Central memory CD8-positive, alpha-beta T cell (primary cell): ENCODE measurements at regions not wholly inside any gene's neighbourhood (a gene's known extent, or its start where the extent isn't known, plus 50 kb on each side); places are given as distances from the start of the nearest gene placed in this dataset.

Experiments
- ATAC-seq: fragments of 150-1000 bp; cut with Tn5 transposase; replicated peaks from 2 replicates; pipeline ENCODE4 v1.10.0; 2022; ENCODE audit warnings: mild to moderate bottlenecking, moderate FRiP score, moderate number of reproducible peaks; ENCODE audit not compliant: poor library complexity, severe bottlenecking; ENCODE audit errors: extremely low read depth
- DNase-seq, 2 donors: peaks; one replicate each; pipeline ENCODE4 v3.0.0; 2021; ENCODE audit warnings: low spot score in 2 of 2
- H3K27ac Mint-ChIP-seq: one replicate; pipeline ENCODE4 v1.8.0; 2022; ENCODE audit warnings: low read depth, mild to moderate bottlenecking, moderate library complexity, mixed read lengths
- H3K27me3 Mint-ChIP-seq: one replicate; pipeline ENCODE4 v1.8.0; 2022; ENCODE audit warnings: mixed read lengths
- H3K36me3 Mint-ChIP-seq: one replicate; pipeline ENCODE4 v1.8.0; 2022; ENCODE audit warnings: mild to moderate bottlenecking, moderate library complexity, mixed read lengths; ENCODE audit not compliant: insufficient read depth
- H3K4me1 Mint-ChIP-seq: one replicate; pipeline ENCODE4 v1.8.0; 2022; ENCODE audit warnings: mixed read lengths
- H3K4me3 Mint-ChIP-seq: one replicate; pipeline ENCODE4 v1.8.0; 2022; ENCODE audit warnings: mild to moderate bottlenecking, moderate library complexity, mixed read lengths
- H3K9me3 Mint-ChIP-seq: one replicate; pipeline ENCODE4 v1.8.0; 2022; ENCODE audit warnings: mixed read lengths

DNA sequence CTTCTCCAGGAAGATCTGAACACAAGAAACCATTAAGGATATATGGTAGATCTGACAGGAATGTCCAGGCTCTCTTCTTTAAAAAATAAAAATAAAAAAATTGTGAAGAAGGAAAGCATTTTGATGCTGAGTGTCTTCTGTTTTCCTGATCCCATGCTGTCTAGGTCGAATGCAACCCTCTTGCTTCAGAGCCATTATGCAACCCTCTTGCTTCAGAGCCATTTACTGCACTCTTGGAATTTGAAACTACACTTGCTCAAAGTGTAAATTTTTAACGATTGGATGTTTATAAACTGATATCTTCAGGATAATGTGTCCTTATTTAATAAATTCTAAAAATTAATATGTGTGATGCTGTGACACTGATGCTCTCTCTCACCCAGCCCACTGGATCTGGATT is 505.1 kb downstream of the DNAH5 start:
- Mint-ChIP-seq H3K27me3 (no peaks in the 10 kb centered on the region), H3K36me3 (no peaks in the 10 kb centered on the region), H3K27ac (no peak overlapping the region), H3K4me3 (no peak overlapping the region), H3K4me1 (no peaks in the 10 kb centered on the region), H3K9me3 (peaks cover 13% of the 10 kb centered on the region)
- no peak for DNase-seq
- ATAC-seq, result no peak

DNA sequence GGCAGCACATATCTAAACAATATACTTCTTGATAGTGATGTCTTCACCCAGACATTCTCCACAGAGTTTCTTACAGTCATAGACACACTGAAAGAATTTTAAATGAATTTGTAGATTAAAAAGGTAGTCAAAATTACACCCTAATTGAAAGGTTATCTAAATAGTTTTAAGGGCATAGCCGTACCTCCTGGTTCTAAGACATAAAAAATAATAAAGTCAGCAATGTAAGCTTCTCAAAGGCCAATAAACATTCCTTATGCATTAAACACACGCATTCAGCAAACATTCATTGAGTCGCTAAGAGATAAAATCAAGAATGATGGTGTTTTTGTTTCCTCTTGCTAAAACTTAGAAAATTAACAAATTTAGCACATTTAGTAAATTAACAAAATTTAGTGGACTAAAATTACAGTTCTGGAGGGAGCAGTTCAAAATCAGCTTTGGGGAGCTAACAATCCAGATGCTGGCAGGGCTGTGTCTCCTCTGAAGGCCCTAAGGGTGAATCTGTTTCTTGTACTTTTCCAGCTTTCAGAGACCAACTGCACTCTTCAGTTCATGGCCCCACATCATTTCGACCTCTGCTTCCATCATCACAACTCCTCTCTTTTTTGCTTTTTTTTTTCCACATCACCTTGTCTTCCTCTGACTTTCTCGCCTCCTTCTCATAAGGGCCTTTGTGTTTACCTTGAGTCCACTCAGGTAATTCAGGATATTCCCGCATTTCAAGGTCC is 516.5 kb downstream of the DNAH5 start:
- no peaks in the 10 kb centered on the region for H3K27me3 Mint-ChIP-seq
- no peak overlapping the region for H3K27ac Mint-ChIP-seq
- H3K9me3 Mint-ChIP-seq, result peaks cover 9% of the 10 kb centered on the region
- H3K4me3 Mint-ChIP-seq, result no peak overlapping the region
- ATAC-seq (no peak), DNase-seq (no peak)
- no peaks in the 10 kb centered on the region for H3K4me1 Mint-ChIP-seq
- H3K36me3 Mint-ChIP-seq, result no peaks in the 10 kb centered on the region

DNA sequence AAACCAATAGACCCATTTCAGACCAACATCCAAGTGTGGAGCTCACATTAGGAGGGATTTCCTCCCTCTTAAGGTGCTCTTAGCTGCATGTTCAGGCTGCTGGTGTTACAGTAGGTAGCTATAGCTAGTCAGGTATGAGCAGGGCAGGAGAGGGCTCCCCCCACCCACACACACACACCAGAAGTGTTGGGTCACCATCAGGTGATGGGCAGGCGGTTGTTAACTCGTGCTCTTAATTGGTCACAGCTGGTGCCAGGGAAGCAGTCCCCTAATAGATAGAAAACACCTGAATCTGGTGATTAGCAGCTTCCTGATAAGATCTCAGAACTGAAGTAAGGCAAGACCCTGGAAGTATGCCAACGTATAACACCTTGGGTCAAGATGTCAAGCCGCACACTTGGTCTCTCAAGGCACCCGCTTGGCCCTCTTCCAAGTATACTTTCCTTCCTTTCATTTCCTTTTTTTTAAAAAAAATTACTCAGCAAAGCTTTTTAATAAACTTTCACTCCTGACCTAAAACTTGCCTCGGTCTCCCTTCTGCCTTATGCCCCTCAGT is 532.4 kb downstream of the DNAH5 start:
- Mint-ChIP-seq H3K4me1 (no peaks in the 10 kb centered on the region), H3K27ac (no peak overlapping the region), H3K27me3 (no peaks in the 10 kb centered on the region), H3K4me3 (no peak overlapping the region), H3K36me3 (no peaks in the 10 kb centered on the region), H3K9me3 (no peaks in the 10 kb centered on the region)
- ATAC-seq (no peak), DNase-seq (no peak)

DNA sequence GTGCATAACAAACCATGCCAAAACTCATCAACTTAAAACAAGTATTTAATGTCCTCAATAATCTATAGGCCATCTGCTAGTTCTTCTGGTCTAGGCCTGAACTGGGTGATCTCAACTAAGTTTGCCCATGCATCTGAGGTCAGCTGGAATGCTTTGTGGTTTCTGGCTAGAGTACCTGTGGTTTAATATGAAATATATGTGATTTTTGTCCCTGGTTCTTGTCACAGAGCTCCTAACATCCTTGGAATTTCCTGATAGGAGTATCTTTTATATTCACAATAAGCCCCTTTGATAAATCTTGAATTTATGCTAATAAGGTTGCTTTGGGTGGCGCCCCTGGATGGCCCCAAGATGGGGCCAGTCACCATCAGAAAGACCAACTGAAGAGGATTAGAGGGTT is 535.9 kb downstream of the DNAH5 start:
- no peak overlapping the region for H3K4me3 Mint-ChIP-seq
- H3K27me3 Mint-ChIP-seq, result no peaks in the 10 kb centered on the region
- DNase-seq (no peak), ATAC-seq (no peak)
- no peak overlapping the region for H3K27ac Mint-ChIP-seq
- no peaks in the 10 kb centered on the region for H3K4me1 Mint-ChIP-seq
- H3K9me3 Mint-ChIP-seq, result no peaks in the 10 kb centered on the region
- H3K36me3 Mint-ChIP-seq, result no peaks in the 10 kb centered on the region

DNA sequence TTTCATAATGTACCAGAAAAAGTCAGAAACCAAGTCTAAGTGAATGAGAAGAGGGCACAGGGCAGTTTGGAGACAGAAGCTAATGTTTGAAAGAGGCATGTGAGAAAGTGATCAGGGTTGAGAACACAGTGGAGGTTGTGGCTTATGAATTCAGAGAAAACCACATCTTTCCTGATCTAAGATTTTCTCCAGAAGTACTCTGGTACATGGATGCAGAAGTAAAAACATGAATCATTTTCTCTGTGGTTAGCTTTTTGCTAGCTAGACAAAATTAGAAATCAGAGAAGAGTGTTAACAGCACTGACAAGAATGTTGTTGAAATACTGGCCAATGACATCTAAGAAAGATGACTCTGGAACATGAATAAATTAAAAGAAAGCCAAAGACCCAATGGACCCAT is 541.1 kb downstream of the DNAH5 start:
- no peaks in the 10 kb centered on the region for H3K36me3 Mint-ChIP-seq
- DNase-seq, result no peak
- no peak overlapping the region for H3K27ac Mint-ChIP-seq
- no peaks in the 10 kb centered on the region for H3K27me3 Mint-ChIP-seq
- ATAC-seq, result no peak
- no peaks in the 10 kb centered on the region for H3K4me1 Mint-ChIP-seq
- peaks cover 6% of the 10 kb centered on the region for H3K9me3 Mint-ChIP-seq
- H3K4me3 Mint-ChIP-seq, result no peak overlapping the region

DNA sequence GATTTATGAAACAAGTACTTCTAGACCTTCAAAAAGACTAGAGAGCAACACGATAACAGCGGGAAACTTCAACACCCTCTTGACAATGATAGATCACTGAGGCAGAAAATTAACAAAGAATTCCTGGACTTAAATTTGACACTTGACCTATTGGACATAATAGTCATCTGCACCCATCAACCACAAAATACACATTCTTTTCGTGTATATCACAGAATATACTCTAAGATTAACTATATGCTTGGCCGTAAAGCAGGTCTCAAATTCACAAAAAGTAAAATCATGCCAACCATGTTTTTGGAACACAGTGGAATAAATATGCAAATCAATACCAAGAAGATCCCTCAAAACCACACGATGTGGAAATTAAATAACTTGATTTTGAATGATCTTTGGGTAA is 559.4 kb downstream of the DNAH5 start:
- Mint-ChIP-seq H3K27ac (no peak overlapping the region), H3K27me3 (no peaks in the 10 kb centered on the region), H3K4me3 (no peak overlapping the region), H3K4me1 (no peaks in the 10 kb centered on the region), H3K36me3 (peaks cover 2% of the 10 kb centered on the region), H3K9me3 (peaks cover 6% of the 10 kb centered on the region)
- ATAC-seq, result no peak
- no peak for DNase-seq

DNA sequence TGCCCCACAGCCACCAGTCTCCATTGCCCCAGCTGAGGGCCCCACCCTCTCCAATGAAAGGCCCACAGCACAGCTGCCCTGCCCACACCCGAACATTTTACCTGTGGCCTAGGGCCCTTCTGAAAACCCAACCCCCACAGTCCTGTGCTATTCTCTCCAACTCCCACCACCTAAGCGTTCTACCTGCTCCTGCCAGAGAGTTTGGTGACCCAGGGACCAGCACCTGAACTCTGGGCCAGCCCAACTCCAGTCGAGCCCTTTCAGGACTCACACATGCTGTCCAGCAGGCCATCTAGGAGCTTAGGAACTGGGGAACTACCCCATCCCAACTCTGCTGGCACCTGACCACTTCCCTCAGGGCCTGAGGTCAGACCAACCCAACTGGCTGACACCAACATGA is 562.3 kb downstream of the DNAH5 start:
- Mint-ChIP-seq H3K4me1 (no peaks in the 10 kb centered on the region), H3K4me3 (no peak overlapping the region), H3K36me3 (peaks cover 2% of the 10 kb centered on the region), H3K27ac (no peak overlapping the region), H3K27me3 (no peaks in the 10 kb centered on the region), H3K9me3 (peaks cover 6% of the 10 kb centered on the region)
- no peak for DNase-seq
- no peak for ATAC-seq

DNA sequence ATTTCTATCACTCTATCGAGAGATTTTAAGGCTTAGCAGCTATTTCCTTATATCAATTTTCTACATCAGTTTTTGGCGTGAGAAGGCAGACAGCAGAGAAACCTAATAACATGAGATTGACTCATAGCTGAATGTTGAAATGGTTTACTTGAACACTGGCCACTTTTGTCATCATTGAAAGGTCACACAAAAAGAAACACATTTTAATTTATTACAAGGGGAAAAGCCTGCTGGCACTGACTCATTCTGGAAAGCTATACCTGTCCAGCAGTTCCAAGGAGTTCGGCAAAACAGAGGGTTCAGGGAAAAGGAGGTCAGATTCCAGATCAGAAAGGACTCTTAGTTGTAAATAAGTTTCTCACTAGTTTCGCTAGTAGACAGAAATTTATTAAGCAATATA is 566.4 kb downstream of the DNAH5 start:
- ATAC-seq (no peak), DNase-seq (no peak)
- H3K36me3 Mint-ChIP-seq, result no peaks in the 10 kb centered on the region
- H3K27ac Mint-ChIP-seq, result no peak overlapping the region
- no peaks in the 10 kb centered on the region for H3K4me1 Mint-ChIP-seq
- H3K9me3 Mint-ChIP-seq, result peaks cover 2% of the 10 kb centered on the region
- H3K4me3 Mint-ChIP-seq, result no peak overlapping the region
- H3K27me3 Mint-ChIP-seq, result no peaks in the 10 kb centered on the region

DNA sequence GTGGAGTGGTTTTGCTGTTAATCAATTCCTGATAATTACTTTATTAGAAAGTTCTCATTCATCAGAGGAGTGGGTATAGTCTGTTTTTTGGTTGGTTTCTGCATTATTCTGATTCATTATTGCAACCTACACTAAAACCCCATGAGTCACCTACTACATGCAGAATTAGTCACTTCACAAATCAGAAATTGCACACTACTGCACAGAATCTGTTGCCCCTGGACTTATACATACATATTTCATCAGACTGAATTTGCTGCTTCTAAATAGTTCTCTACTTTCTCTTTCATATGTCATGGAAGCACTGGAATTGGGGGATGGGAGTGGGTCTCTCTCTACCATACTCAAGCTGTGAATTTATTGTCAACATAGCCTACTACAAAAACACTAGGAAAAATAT is 585.1 kb downstream of the DNAH5 start:
- Mint-ChIP-seq H3K9me3 (peaks cover 9% of the 10 kb centered on the region), H3K36me3 (no peaks in the 10 kb centered on the region), H3K27ac (no peak overlapping the region), H3K4me3 (no peak overlapping the region), H3K4me1 (no peaks in the 10 kb centered on the region), H3K27me3 (no peaks in the 10 kb centered on the region)
- DNase-seq (no peak), ATAC-seq (no peak)

DNA sequence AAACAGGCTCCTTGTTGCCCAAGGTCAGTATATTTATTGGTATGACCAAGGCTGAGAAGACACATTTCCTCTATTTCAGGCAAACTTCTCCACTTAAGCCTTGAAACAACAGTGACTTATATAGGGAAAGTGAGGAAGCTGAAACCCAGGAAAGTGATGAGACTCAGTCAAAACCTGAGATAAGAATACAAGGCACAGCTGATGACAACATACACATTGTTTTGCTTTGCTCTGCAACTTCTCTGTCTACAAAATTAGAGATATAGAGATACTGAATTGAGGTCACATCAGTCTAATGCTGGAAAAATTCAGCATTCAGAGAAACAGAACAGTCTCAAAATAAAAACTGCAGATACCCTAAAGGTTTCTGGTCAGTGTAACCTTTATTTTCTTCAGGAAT is 586.1 kb downstream of the DNAH5 start:
- H3K27ac Mint-ChIP-seq, result no peak overlapping the region
- no peak for ATAC-seq
- no peaks in the 10 kb centered on the region for H3K27me3 Mint-ChIP-seq
- no peak overlapping the region for H3K4me3 Mint-ChIP-seq
- H3K4me1 Mint-ChIP-seq, result no peaks in the 10 kb centered on the region
- H3K9me3 Mint-ChIP-seq, result peaks cover 9% of the 10 kb centered on the region
- no peak for DNase-seq
- H3K36me3 Mint-ChIP-seq, result no peaks in the 10 kb centered on the region

DNA sequence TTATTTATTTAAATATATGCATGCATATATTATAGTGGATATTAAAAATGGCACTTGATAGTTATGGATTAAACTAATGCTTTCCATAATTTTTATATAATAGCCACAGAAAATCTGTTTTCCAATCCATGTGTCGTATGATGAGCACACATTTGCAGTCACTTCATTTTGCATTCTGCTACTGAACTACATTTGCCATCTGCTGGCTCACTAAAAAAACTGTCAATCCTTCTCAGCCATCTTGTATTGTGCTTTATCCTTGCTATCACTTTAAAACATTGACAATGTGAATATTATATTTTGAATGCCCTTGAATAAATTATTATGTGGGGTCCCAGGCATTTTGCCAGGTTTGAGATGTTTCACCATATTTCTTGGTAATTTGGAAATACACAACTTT is 586.6 kb downstream of the DNAH5 start:
- Mint-ChIP-seq H3K9me3 (peaks cover 9% of the 10 kb centered on the region), H3K27ac (no peak overlapping the region), H3K27me3 (no peaks in the 10 kb centered on the region), H3K36me3 (no peaks in the 10 kb centered on the region), H3K4me1 (no peaks in the 10 kb centered on the region), H3K4me3 (no peak overlapping the region)
- ATAC-seq (no peak), DNase-seq (no peak)

DNA sequence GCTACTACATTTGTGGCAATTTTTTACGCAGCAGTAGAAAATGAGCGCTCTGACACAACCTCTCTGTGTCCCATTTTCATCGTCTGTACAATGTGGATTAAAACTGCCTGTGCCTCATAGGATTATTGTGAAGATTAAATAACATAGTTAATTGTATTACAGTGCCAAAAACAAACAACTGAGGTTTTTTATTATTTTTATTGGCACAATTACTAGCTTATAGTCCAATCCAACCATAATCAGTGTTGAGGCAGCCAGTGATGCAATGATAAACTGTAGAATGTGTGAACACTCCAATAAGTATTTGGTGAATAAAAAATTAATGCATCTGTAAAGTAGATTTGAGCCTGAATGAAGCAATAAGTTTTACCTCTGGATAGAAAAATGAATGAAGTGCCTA is 588.3 kb downstream of the DNAH5 start:
- H3K36me3 Mint-ChIP-seq, result no peaks in the 10 kb centered on the region
- DNase-seq (no peak), ATAC-seq (no peak)
- no peak overlapping the region for H3K27ac Mint-ChIP-seq
- H3K4me1 Mint-ChIP-seq, result no peaks in the 10 kb centered on the region
- no peaks in the 10 kb centered on the region for H3K27me3 Mint-ChIP-seq
- no peak overlapping the region for H3K4me3 Mint-ChIP-seq
- peaks cover 9% of the 10 kb centered on the region for H3K9me3 Mint-ChIP-seq

DNA sequence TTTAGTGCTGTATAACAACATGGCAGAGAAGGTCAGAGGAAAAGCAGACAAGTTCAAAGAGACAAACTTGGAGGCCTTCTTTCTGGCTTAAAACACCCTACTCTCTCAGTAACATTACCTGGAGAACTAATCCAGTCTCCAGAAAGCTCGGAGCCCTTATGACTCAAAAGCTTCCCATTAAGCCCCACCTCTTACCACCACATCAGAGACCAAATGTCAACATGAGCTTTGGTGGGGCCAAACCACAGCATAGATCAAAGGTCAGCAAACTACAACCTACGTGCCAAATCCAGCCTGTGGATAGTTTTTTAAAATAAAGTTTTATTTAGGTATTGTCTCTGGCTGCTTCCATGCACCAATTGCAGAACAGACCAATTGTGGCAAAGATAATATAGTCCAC is 589.9 kb downstream of the DNAH5 start:
- DNase-seq, result no peak
- H3K4me3 Mint-ChIP-seq, result no peak overlapping the region

More for the DNA sequence above, 589.9 kb downstream of the DNAH5 start:
- ATAC-seq, result no peak
- H3K9me3 Mint-ChIP-seq, result peaks cover 9% of the 10 kb centered on the region
- H3K36me3 Mint-ChIP-seq, result no peaks in the 10 kb centered on the region
- no peak overlapping the region for H3K27ac Mint-ChIP-seq
- no peaks in the 10 kb centered on the region for H3K27me3 Mint-ChIP-seq
- H3K4me1 Mint-ChIP-seq, result no peaks in the 10 kb centered on the region
